A673 (cell line): ENCODE measurements at regions not wholly inside any gene's neighbourhood (a gene's known extent, or its start where the extent isn't known, plus 50 kb on each side); places are given as distances from the start of the nearest gene placed in this dataset.

Experiments used
- BruUV-seq: library from RNA; stranded (reverse); fragments of 400-500 nt; replicated peaks from 2 replicates; lab custom pipeline; 2021; lab: Mats Ljungman, UMichigan
- CTCF ChIA-PET: fragments of 300-600 bp; sonication (Branson Sonifier 250); formaldehyde crosslinking; loops from one replicate; lab custom pipeline; 2022; ENCODE audit warnings: antibody characterized with exemption; lab: Charles Lee
- POLR2A ChIA-PET: fragments of 300-600 bp; sonication (Branson Sonifier 250); formaldehyde crosslinking; loops from one replicate; lab custom pipeline; 2022; ENCODE audit warnings: antibody characterized with exemption; ENCODE audit not compliant: low non-redundant PET; lab: Charles Lee
- DNase-seq: peaks from one replicate; pipeline ENCODE4 v3.0.0-alpha.2; 2015; ENCODE audit warnings: low spot score
- H3K27ac ChIP-seq: fragments of 200-600 bp; sonication (generic); 2 replicates; pipeline ENCODE4 v1.5.1; 2016; ENCODE audit warnings: mixed run types, low read depth, mild to moderate bottlenecking, mixed read lengths, antibody characterized with exemption, low read length; ENCODE audit not compliant: poor library complexity, severe bottlenecking
- H3K27me3 ChIP-seq: fragments of 200-600 bp; sonication (generic); replicated peaks from 2 replicates; pipeline ENCODE4 v1.6.1; 2017; ENCODE audit warnings: mixed run types, low read depth, mild to moderate bottlenecking, mixed read lengths, antibody characterized with exemption, low read length; ENCODE audit not compliant: insufficient read depth, poor library complexity
- H3K36me3 ChIP-seq: fragments of 200-600 bp; sonication (generic); 2 replicates; pipeline ENCODE4 v1.6.1; 2016; ENCODE audit warnings: mixed run types, mild to moderate bottlenecking, mixed read lengths, antibody characterized with exemption, low read length; ENCODE audit not compliant: insufficient read depth, poor library complexity, severe bottlenecking
- H3K4me1 ChIP-seq: fragments of 200-600 bp; sonication (generic); 2 replicates; pipeline ENCODE4 v1.6.1; 2017; ENCODE audit warnings: mixed run types, mild to moderate bottlenecking, mixed read lengths, antibody characterized with exemption, low read length; ENCODE audit not compliant: insufficient read depth, poor library complexity, severe bottlenecking
- H3K4me3 ChIP-seq: fragments of 200-600 bp; sonication (generic); 2 replicates; pipeline ENCODE4 v1.5.1; 2016; ENCODE audit warnings: low read depth, mixed run types, mild to moderate bottlenecking, mixed read lengths, low read length; ENCODE audit not compliant: poor library complexity, severe bottlenecking
- H3K9me3 ChIP-seq: fragments of 200-600 bp; sonication (generic); 2 replicates; pipeline ENCODE4 v1.6.1; 2016; ENCODE audit warnings: mixed run types, low read depth, mild to moderate bottlenecking, mixed read lengths, antibody characterized with exemption, low read length; ENCODE audit not compliant: poor library complexity, severe bottlenecking
- EZH2 ChIP-seq: fragments of 200-600 bp; sonication (generic); IDR thresholded peaks from 2 replicates; pipeline ENCODE4 v1.6.1; 2017; ENCODE audit warnings: borderline replicate concordance, low read depth, mild to moderate bottlenecking, mixed read lengths, antibody characterized with exemption, low read length; ENCODE audit not compliant: poor library complexity, severe bottlenecking
- intact Hi-C: fragments of 100-400 bp; cut with micrococcal nuclease; formaldehyde crosslinking; loops from one replicate; pipeline ENCODE4 v1.10.0; 2022; ENCODE audit not compliant: unreplicated experiment
- TF ChIP-seq, protein P1 (sequence below): fragments of 300-800, 200-600 bp; sonication (generic); conservative IDR thresholded peaks from 2 replicates; pipeline ENCODE4 v1.5.1; 2017; ENCODE audit warnings: low read depth, mild to moderate bottlenecking, antibody characterized with exemption, low read length, moderate library complexity, mixed read lengths

GRCh38 chr1:119222271-119222670 lies 81.8 kb upstream of the WARS2 start:
- Histone ChIP-seq H3K27ac (no peak overlapping the region), H3K4me3 (no peak overlapping the region), H3K9me3 (no peaks in the 10 kb centered on the region), H3K27me3 (no peaks in the 10 kb centered on the region), H3K4me1 (peaks cover 6% of the 10 kb centered on the region), H3K36me3 (no peaks in the 10 kb centered on the region)
- no peak for DNase-seq
- intact Hi-C loops: no loop called here
- CTCF ChIA-PET: no interaction called here
- TF ChIP-seq EZH2: no peak
- TF ChIP-seq, protein P1, sequence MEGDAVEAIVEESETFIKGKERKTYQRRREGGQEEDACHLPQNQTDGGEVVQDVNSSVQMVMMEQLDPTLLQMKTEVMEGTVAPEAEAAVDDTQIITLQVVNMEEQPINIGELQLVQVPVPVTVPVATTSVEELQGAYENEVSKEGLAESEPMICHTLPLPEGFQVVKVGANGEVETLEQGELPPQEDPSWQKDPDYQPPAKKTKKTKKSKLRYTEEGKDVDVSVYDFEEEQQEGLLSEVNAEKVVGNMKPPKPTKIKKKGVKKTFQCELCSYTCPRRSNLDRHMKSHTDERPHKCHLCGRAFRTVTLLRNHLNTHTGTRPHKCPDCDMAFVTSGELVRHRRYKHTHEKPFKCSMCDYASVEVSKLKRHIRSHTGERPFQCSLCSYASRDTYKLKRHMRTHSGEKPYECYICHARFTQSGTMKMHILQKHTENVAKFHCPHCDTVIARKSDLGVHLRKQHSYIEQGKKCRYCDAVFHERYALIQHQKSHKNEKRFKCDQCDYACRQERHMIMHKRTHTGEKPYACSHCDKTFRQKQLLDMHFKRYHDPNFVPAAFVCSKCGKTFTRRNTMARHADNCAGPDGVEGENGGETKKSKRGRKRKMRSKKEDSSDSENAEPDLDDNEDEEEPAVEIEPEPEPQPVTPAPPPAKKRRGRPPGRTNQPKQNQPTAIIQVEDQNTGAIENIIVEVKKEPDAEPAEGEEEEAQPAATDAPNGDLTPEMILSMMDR: no peak
- POLR2A ChIA-PET: no interaction called here
- no TSS peak for BruUV-seq

- TF ChIP-seq, protein P1: no peak
- no peak for TF ChIP-seq EZH2
- BruUV-seq: no TSS peak
- DNase-seq: no peak
- intact Hi-C loops: no loop called here
- Histone ChIP-seq H3K4me3 (no peak overlapping the region), H3K4me1 (peaks cover 13% of the 10 kb centered on the region), H3K36me3 (no peaks in the 10 kb centered on the region), H3K9me3 (no peaks in the 10 kb centered on the region), H3K27me3 (no peaks in the 10 kb centered on the region), H3K27ac (no peak overlapping the region)
- ChIA-PET CTCF (no interaction called here), POLR2A (no interaction called here)
Measured at GRCh38 chr1:119225265-119225664, 84.8 kb upstream of the WARS2 start.

DNA sequence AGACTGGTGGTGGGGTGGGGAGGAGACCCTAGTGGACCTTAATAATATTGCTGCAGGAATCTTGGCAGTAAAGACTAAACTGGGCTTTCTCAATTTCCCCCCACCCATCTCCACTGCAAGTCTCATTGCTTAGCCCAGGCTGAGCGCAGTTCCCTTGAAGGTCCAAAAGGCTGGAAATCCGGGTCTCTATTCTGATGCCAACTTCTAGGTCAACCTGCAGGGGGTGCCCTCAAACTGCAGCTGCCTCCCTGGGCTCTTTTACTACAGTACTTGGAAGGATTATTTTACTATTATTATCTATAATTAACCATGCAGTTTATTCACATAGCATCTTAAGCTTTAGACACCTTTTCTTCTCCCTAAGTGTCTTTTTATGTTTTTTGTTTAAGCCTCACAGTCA lies 85.4 kb upstream of the WARS2 start:
- ChIA-PET POLR2A (no interaction called here), CTCF (no interaction called here)
- Histone ChIP-seq H3K4me3 (no peak overlapping the region), H3K27ac (no peak overlapping the region), H3K27me3 (no peaks in the 10 kb centered on the region), H3K36me3 (no peaks in the 10 kb centered on the region), H3K4me1 (peaks cover 13% of the 10 kb centered on the region), H3K9me3 (no peaks in the 10 kb centered on the region)
- intact Hi-C loops: no loop called here
- DNase-seq: peak; percentile 19
- TF ChIP-seq, protein P1: peak; percentile 56
- no peak for TF ChIP-seq EZH2
- no TSS peak for BruUV-seq
